HG03159 (cell line): ENCODE measurements at regions not wholly inside any gene's neighbourhood (a gene's known extent, or its start where the extent isn't known, plus 50 kb on each side); places are given as distances from the start of the nearest gene placed in this dataset.
"Not testable (repeated sequence)": the region's sequence is repeated elsewhere in the genome, so short reads cannot be mapped to it uniquely, and the experiment has no call there.

Experiments used
- ATAC-seq: cut with Tn5 transposase; IDR thresholded peaks from one replicate; pipeline ENCODE4 v1.9.1; 2021; ENCODE audit warnings: mild to moderate bottlenecking, moderate library complexity; ENCODE audit not compliant: unreplicated experiment

GRCh38 chr9:73095425-73095824 lies 56.2 kb upstream of the ANXA1 start:
- no peak for ATAC-seq

- ATAC-seq, result no peak
These were observed 57.8 kb upstream of the ANXA1 start for GRCh38 chr9:73093740-73094379.

GRCh38 chr9:73093016-73093739 lies 58.5 kb upstream of the ANXA1 start:
- ATAC-seq, result no peak

GRCh38 chr9:73091909-73092308 lies 59.8 kb upstream of the ANXA1 start:
- ATAC-seq, result no peak

- ATAC-seq, result no peak
These were observed 61.5 kb upstream of the ANXA1 start for GRCh38 chr9:73090214-73090613.

GRCh38 chr9:73089304-73089985 lies 62.2 kb upstream of the ANXA1 start:
- no peak for ATAC-seq

GRCh38 chr9:73087876-73088275 lies 63.8 kb upstream of the ANXA1 start:
- not testable (repeated sequence) for ATAC-seq

- no peak for ATAC-seq
These were observed 68.1 kb upstream of the ANXA1 start for GRCh38 chr9:73083519-73083918.

GRCh38 chr9:73081979-73082657 lies 69.5 kb upstream of the ANXA1 start:
- peak; percentile 79 for ATAC-seq

GRCh38 chr9:73080110-73080694 lies 71.5 kb upstream of the ANXA1 start:
- ATAC-seq, result no peak

- ATAC-seq, result no peak
These were observed 72.3 kb upstream of the ANXA1 start for GRCh38 chr9:73079326-73079725.

- ATAC-seq, result no peak
These were observed 74.0 kb upstream of the ANXA1 start for GRCh38 chr9:73077625-73078030.

GRCh38 chr9:73076970-73077369 lies 74.7 kb upstream of the ANXA1 start:
- ATAC-seq, result no peak

- no peak for ATAC-seq
These were observed 77.4 kb upstream of the ANXA1 start for GRCh38 chr9:73074176-73074708.

- no peak for ATAC-seq
These were observed 78.1 kb upstream of the ANXA1 start for GRCh38 chr9:73073337-73074175.

GRCh38 chr9:73067074-73067473 lies 84.6 kb upstream of the ANXA1 start:
- no peak for ATAC-seq

GRCh38 chr9:73065439-73065838 lies 86.2 kb upstream of the ANXA1 start:
- ATAC-seq, result no peak

GRCh38 chr9:73064315-73064714 lies 87.3 kb upstream of the ANXA1 start:
- no peak for ATAC-seq

GRCh38 chr9:73061146-73061545 lies 90.5 kb upstream of the ANXA1 start:
- no peak for ATAC-seq

GRCh38 chr9:73059247-73059646 lies 92.4 kb upstream of the ANXA1 start:
- no peak for ATAC-seq
